NCI-H1417 (cell line): ENCODE measurements at regions not wholly inside any gene's neighbourhood (a gene's known extent, or its start where the extent isn't known, plus 50 kb on each side); places are given as distances from the start of the nearest gene placed in this dataset.

Source experiments
- DNase-seq, 3 experiments: peaks; one replicate each; lab custom pipeline; 2025; lab: John Stamatoyannopoulos, UW

- no peak for DNase-seq
Measured at GRCh38 chr12:127745469-127746212, 521.3 kb upstream of the TMEM132C start.

DNA sequence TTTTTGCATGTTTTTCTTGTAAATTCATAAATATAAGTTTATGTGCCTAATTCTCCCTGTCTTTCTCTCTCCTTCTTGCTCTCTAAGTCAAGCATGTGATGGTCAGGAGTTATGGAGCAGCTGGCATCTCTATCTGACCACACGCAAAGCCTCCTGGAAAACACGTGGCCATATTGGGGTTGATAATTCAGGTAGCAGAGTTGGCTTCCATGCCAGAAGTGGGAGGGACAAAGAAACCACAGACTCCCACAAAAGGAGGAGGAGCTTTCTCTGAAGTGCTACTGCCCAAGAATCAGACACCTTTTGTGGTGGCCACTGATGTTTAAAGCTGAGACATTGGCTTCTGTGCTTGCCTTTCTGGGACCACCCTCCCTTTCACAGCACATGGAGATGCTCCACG, 517.6 kb upstream of the TMEM132C start:
- DNase-seq = no peak

- DNase-seq = no peak
Measured at GRCh38 chr12:127750076-127750840, 516.7 kb upstream of the TMEM132C start.

DNA sequence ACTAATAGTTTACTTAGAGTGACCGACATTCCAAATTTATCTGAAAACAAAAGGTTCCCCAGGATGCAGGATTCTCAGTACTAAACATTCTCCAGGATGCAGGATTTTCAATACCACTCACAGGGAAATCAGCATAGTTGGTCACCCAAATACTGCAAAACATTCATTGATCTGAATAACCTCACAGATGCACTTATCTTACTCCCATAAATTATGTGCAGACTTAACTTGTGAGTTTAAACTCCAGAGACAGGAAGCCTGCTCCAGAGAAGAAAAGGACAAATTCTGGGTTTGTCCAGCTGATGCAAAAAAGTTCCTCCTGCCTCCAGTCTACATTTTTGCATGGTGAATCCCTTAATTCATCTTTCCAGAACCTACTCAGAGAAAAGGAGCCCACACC, 514.2 kb upstream of the TMEM132C start:
- no peak for DNase-seq

DNA sequence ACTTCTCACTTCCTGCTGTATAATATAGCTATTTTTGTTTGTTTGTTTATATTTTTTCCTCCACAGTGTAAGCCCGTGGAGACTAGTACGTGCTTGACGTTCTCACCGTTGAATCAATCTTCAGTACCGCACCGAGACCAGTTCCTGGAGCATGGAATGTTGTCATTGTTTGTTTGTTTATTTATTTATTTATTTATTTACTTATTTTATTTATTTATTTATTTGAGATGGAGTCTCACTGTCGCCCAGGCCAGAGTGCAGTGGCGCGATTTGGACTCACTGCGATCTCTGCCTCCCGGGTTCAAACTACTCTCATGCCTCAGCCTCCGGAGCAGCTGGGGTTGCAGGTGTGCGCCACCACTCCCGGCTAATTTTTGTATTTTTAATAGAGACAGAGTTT, 506.6 kb upstream of the TMEM132C start:
- DNase-seq = no peak

DNA sequence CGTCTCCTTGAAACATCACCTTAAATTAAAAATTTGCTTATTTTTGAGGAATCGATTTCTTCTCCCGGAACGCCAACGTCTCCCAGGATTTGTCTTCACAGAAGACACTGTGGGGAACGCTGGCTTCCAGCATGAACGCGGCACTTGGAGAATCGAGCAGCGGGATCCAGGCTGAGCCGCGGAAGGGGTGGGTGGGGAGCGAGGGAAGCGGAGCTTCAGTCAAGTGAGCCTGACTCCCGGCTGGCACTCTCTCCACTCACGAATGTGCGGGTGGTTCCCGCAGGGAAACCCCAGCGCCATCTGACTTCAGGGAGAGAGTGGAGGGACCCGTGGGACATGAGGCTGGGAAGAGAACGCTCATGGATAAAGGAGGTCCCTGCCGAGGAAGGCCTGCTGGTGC, 506.0 kb upstream of the TMEM132C start:
- DNase-seq = no peak

DNA sequence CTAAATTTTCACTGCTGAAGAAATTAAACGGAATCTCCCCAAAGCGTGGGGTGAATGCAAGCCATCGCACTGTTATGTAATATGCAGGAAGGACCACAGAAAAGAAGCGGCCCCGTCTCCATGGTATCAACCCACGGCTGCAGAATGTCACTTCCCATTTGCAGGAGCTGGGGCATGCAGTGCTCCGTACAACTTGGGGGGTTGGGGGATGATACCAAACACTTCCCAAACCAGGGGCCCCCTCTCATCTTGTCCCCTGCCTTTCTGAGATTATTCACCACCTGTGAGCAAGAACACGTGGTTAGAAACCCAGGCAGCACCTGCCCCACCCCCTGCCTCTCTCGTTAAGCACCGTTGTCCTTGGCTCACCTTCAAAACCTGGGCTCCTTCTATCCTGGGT, 505.1 kb upstream of the TMEM132C start:
- DNase-seq = no peak

GRCh38 chr12:127767656-127768055, 499.3 kb upstream of the TMEM132C start:
- DNase-seq = peak in 1 of 3 experiments; percentile 58

DNA sequence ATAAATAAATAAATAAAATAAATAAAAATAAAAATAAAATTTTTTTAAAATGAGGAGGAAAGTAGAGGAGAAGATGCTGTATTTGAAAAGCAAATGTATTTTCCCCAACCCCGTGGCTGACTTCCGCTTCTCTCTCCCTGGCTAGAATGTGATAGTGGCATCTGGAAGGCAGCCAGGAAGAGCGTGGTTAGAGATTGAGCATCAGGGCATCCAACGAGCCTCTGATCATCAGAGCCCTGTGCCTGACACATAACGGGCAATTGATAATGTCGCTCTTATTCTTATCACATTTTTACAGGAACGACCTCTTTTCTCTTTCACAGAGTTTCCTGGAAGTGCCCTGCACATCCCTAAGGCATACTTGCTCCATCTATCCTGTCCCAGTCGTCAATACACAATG, 496.9 kb upstream of the TMEM132C start:
- peak in 1 of 3 experiments; percentile 40 for DNase-seq

DNA sequence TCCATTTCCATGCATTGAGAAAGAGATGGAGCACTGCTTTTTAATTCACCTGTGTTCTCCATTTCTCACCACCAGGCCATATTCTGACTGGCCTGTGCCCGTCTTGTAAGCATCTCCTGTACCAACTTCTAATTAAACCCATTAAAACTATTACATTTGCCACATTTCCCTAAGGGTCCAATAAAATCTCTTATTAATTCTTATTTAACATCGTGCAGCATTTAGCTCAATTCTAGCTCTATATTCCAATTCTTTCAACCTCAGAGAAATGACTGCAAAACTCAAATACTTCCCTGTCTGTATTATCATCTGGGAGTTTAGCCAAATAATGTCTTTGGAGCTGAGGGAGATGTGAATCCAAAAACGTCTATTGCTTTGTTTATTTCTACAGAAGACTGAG, 495.4 kb upstream of the TMEM132C start:
- no peak for DNase-seq

- DNase-seq = peak in 1 of 3 experiments; percentile 31
Measured at GRCh38 chr12:127773520-127773919, 493.4 kb upstream of the TMEM132C start.

DNA sequence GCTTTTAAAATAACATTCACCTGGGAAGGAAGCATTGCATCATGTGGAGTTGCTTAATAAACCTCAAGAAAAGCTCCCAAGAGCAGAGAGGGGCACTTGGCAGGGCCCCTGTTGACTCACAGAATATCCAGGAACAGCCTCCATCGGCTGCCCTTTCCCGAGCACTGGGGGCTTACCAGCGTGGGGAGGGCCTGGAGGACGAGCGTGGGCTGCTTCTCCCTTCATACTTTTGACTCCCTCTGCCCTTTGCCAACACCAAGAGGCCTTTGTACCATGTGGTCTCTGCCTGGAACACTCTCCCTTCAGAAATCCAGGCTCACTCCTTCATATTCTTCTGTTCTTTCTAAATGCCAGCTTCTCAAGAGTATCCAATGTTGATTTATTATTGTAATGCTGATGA, 492.1 kb upstream of the TMEM132C start:
- no peak for DNase-seq

- no peak for DNase-seq
Measured at GRCh38 chr12:127779301-127780045, 487.5 kb upstream of the TMEM132C start.

DNA sequence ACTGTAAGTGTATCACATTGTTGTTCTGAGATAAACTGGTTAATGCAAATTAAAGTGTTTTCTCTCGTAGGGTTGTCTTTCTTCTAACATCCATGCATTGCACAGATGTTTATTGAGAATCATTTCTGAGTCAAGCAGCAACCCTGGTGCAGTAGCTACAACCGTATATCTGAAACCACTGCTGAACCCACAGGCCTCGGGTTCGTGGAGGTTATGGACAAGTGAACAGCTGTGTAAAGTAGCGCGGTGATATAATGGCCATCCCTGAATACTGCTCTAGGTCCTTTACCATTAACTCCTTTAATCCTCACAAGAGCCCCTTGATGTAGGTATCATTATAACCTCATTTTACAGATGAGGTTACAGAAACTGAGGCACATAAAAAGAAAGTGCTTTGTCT, 486.1 kb upstream of the TMEM132C start:
- DNase-seq = no peak

DNA sequence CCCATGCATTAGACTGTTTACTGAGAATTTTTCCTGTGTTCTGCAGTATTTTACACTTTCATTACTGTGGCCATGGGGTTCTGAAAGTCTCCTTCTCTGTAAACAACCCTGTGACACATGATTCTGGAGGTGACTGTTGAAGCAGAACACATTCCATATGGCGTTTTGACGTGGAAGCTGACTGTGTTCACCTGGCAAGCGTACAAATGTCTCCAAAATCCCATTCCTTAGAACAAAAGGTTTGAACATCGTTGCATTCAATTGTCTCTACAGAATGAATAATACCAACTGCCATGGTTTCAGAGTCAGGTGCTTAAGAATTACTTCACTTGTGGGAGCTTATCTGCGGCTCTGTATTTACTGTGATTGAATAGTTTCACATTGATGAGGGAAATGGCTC, 485.6 kb upstream of the TMEM132C start:
- DNase-seq = no peak

GRCh38 chr12:127785540-127785939, 481.4 kb upstream of the TMEM132C start:
- DNase-seq = no peak

DNA sequence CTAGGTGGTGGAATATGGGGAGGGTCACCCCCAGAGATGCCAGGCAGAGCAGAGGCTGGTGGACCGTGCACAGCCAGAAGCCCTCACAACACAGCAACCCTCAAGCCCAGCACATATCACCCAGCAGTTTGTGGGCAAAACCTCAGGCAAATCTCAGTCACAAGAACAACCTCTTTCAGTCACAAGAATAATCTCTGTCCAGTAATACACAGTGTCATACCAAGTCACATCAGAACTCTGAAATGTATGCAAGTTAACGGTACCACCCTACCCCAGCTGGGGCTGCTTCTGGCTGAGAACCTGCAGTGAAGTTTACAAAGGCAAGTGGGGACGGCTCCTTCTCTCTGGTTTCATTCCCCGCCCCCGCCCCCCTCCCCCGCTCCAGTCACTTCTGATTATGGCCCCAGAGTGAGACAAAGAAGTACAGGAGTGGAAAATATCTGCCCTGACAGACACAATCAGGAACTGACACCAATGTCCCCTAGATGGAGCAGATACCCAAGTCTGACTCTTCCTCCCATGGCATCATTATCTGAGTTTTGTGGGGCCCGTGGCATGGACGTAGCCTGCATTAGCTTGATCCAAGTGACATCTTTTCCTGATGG, 480.9 kb upstream of the TMEM132C start:
- no peak for DNase-seq

DNA sequence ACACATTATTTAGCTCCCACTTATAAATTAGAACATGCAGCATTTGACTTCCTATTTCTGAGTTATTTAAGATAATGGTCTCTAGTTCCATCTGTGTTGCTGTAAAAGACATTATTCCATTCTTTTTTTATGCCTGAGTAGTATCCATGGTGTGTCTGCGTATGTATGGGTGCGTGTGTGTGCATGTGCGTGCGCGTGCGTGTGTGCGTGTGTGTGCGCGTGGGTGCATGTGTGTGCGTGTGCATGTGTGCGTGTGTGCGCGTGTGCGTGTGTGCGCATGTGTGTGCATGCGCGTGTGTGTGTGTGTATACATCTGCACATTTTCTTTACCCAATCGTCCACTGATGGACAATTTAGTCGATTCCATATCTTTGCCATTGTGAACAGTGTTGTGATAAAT, 479.4 kb upstream of the TMEM132C start:
- DNase-seq = no peak

DNA sequence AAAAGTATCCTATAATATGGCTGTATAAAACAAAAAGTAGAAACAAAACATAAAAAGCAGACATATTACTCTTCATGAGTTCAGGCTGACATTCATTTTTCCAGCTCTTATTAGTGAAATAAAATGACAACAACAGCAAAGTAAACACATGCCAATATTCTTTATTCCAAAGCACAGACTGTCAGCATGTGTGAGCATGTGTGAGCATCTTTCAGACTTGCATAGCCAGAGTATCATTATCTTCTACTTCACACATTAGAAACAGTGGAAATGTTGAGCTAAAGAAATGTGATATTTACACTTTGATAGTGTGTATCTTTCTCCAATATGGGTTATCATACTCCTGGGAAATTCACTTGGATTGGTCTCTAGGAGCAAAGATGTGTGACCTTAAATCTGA, 476.6 kb upstream of the TMEM132C start:
- no peak for DNase-seq

- no peak for DNase-seq
Measured at GRCh38 chr12:127791217-127791616, 475.8 kb upstream of the TMEM132C start.

DNA sequence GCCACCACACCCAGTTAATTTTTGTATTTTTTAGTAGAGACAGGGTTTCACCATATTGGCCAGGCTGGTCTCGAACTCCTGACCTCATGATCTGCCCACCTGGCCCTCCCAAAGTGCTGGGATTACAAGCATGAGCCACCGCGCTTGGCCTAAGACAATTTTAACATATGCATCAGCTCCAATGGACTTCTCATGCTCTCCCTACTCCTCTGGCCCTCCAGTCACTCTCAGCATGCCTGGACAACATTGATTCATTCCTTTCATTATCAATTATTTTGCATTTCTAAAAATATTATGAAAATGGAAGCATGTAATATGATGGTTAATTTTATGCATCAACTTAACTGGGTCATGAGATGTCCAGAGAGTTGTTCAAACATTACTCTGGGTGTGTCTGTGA, 469.1 kb upstream of the TMEM132C start:
- DNase-seq = no peak

- DNase-seq = no peak
Measured at GRCh38 chr12:127802271-127802670, 464.7 kb upstream of the TMEM132C start.
